Activated T-helper 1 cell treated with Interleukin-2 at 50 U/mL for 16 hours (primary cell): ENCODE measurements at regions not wholly inside any gene's neighbourhood (a gene's known extent, or its start where the extent isn't known, plus 50 kb on each side); places are given as distances from the start of the nearest gene placed in this dataset.

Source experiments
- DNase-seq: peaks from one replicate; pipeline ENCODE4 v3.0.0-alpha.2; 2020; ENCODE audit warnings: low read depth

DNA sequence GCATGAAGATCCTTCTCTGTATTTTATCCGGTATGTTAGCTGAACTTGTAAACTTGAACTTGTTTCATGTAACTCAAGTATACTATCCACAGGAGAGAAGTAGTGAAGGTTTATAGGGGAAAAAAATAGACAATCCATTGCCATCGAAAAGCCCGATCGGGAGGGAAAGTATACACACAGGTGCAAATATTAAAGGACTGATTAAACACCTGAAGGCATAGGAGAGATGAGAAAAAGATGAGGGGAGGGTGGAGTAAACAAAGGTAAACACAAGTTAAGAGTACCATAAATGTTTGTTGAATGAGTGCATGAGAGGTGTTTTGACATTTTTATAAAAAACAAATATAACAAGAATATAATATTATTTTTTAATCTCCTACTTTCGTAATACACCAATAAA lies 64.3 kb upstream of the CITED2 start:
- no peak for DNase-seq

- DNase-seq, result no peak
Measured at GRCh38 chr6:139436957-139437348, 62.5 kb upstream of the CITED2 start.

GRCh38 chr6:139436200-139436956 lies 61.9 kb upstream of the CITED2 start:
- DNase-seq, result no peak

DNA sequence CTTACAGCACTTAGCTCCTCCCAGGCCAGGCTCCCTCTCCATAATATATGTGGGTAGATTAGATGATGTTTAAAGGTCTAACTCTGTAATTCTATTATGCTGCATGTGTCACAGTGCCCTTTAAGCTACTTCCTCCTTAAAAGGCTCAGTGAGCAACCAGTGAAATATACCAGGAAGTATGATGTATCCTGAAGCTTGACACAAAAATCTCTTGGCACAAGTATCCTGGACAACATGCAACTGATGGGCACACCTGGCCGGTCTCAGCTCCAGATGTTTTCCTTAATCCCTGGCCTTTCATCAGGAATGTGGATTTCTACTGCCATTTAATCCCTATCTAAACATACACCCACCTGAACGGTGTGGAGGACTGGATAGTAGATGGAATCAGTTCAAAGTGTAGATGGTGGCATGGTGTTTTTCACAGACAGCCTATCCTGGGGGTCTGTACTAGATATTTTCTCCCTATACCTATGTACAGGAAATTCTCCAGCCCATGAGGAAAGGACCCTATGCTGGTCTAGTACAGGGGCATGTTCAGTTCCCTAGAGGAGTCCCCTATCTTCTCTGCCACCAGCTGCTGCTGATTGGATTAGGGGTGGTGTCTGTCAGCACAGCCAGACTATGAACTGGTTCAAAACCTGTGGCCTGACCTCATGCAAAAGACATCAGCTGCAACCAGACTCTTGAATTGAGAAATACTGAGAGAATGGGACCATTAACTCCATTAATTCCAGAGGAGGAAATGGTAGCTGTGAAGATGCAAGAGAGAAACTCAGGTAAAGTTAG lies 59.4 kb upstream of the CITED2 start:
- DNase-seq, result no peak

GRCh38 chr6:139431602-139431956 lies 57.1 kb upstream of the CITED2 start:
- DNase-seq, result no peak

DNA sequence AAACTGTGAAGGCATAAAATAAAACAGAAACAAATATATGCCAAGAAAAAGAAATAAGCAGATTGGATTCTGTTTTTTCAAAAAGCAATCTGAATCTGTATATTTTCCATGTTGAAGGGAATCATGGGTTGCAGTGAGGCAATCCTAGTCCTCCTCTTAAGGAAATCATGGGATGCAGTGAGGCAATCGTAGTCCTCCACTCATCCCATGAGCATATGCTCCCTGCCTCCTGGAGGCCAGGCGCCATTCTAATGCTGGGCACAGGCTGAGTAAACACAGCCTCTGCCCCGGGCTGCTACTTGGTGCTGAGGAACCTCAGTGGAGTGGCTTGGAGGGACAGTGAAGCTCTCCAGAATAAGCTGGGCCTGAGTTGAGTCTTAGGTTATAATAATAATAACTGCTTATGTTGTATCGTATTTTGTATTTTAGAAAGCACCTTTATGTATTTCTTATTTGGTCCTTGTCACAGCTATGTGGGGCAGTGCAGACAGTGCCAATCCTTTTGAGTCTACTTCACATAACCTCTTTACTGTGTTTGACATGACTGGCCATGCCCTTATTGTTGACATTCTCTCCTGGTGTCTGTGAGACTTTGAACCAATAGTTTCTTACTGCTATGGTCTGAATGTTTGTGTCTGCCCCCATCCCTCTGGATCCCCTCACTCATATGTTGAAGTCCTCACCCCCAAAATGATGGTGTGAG lies 56.6 kb upstream of the CITED2 start:
- DNase-seq, result no peak

GRCh38 chr6:139429580-139430145 lies 55.2 kb upstream of the CITED2 start:
- DNase-seq, result no peak

DNA sequence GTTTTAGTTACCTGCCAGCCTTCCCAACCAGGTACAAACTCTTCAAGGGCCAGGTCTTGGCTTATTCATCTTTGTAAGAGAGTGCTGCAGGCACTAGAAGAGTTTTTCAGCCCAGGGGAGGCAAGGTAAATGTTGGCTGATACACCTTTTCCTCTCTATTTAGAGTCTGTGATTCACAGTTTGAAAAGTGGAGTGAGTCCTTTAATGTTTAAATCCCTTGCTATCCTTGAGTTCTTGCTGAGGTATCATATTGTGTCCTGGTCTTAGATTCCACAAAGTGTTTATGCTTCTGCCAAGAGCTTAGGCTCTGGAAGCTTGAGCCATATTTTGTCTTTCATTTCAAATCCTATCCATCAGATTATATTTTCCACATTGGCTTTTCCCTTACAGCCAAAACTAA lies 52.8 kb upstream of the CITED2 start:
- no peak for DNase-seq

DNA sequence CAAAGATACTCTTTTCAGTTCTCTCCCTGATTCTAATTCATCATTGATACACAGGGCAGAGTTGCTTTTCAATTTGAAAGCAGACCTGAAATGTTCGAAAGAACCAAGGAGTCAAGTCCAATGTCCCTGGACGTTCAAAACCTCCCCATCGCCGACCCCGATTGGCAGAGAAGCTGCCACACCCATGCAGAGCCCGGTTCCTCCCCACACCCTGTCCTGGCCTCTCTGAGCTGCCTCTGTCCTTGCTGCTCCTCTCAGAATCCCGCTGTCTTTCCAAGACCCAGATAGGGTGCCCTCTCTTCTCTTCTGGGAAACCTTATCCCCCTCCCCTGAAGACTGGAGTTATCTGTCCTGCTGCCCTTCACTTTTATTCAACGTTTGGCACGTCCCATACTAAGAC lies 52.3 kb upstream of the CITED2 start:
- no peak for DNase-seq

DNA sequence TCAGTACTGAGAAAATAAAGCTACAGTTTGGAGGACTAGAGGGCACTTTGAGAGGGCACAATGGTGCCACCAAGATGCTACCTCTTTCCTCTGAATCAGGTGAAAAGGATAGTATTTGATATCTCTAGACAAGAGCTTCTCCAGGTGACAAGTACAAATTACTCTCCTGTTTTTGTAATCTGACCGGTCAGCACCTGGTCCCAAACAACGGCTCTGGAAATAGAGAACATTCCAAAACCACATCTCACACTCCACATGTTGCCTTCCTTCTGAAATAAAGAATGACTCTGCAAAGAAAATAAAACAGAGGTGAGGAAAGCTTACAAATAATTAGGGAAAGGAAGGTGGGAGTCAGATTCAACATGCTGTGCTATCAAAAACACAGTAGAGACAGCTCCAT lies 51.3 kb upstream of the CITED2 start:
- DNase-seq, result no peak

GRCh38 chr6:139423971-139424667 lies 49.7 kb upstream of the CITED2 start:
- no peak for DNase-seq
